Spleen (tissue), 11 donors: ENCODE measurements at regions not wholly inside any gene's neighbourhood (a gene's known extent, or its start where the extent isn't known, plus 50 kb on each side); places are given as distances from the start of the nearest gene placed in this dataset.
A peak's percentile ranks its signal among the peaks of the same experiment; 100 is the strongest.

ENCODE experiments used
- DNase-seq: peaks from one replicate; pipeline ENCODE4 v3.0.0-alpha.2; 2020
- H3K27ac ChIP-seq, 8 donors: fragments of 200-600 bp; sonication (generic) in 7 of 8; 1 replicate in 4 of 8; 2 replicates in 4 of 8; pipeline versions ENCODE4 v1.5.0 to v1.8.0; 2016 to 2021; ENCODE audit warnings: inconsistent platforms in 4 of 8, mild to moderate bottlenecking in 4 of 8, moderate library complexity in 1 of 8
- H3K27me3 ChIP-seq, 7 donors: fragments of 200-600 bp; sonication (generic) in 6 of 7; replicated peaks in 1 of 7; 1 replicate in 4 of 7; 2 replicates in 3 of 7; pipeline versions ENCODE4 v1.5.0 to v1.8.0; 2016 to 2021; ENCODE audit warnings: inconsistent platforms in 3 of 7, mild to moderate bottlenecking in 1 of 7
- H3K36me3 ChIP-seq, 6 donors: fragments of 200-600 bp; sonication (generic) in 5 of 6; 1 replicate in 4 of 6; 2 replicates in 2 of 6; pipeline versions ENCODE4 v1.5.0 to v1.8.0; 2016 to 2021; ENCODE audit warnings: inconsistent platforms in 2 of 6
- H3K4me1 ChIP-seq, 6 donors: fragments of 200-600 bp; sonication (generic) in 5 of 6; 1 replicate in 3 of 6; 2 replicates in 3 of 6; pipeline versions ENCODE4 v1.5.0 to v1.8.0; 2016 to 2021; ENCODE audit warnings: inconsistent platforms in 3 of 6
- H3K4me3 ChIP-seq, 8 donors: fragments of 200-600 bp; sonication (generic) in 7 of 8; 1 replicate in 4 of 8; 2 replicates in 4 of 8; pipeline versions ENCODE4 v1.5.0 to v1.8.0; 2016 to 2021; ENCODE audit warnings: inconsistent platforms in 4 of 8, mild to moderate bottlenecking in 4 of 8, moderate library complexity in 2 of 8
- H3K9me3 ChIP-seq, 8 donors: fragments of 200-600 bp; sonication (generic) in 7 of 8; 1 replicate in 4 of 8; 2 replicates in 4 of 8; pipeline versions ENCODE4 v1.5.0 to v1.8.0; 2016 to 2021; ENCODE audit warnings: inconsistent platforms in 4 of 8
- CTCF ChIP-seq, 11 experiments: fragments of 200-600 bp in 7 of 11; fragments of 450-650 bp in 4 of 11; sonication (generic) in 4 of 11; IDR thresholded peaks in 8 of 11; conservative IDR thresholded peaks in 3 of 11; 1 replicate in 7 of 11; 2 replicates in 4 of 11; pipeline versions ENCODE4 v1.4.0 to v1.8.0; 2016 to 2021; ENCODE audit warnings: antibody characterized with exemption in 11 of 11, inconsistent platforms in 4 of 11, mild to moderate bottlenecking in 1 of 11
- POLR2A ChIP-seq, 3 donors: fragments of 450-650 bp; IDR thresholded peaks; one replicate each; pipeline ENCODE4 v1.5.1; 2017; ENCODE audit warnings: antibody characterized with exemption in 3 of 3, mild to moderate bottlenecking in 1 of 3
- POLR2AphosphoS5 ChIP-seq, 3 donors: sonication (generic); formaldehyde crosslinking; IDR thresholded peaks; one replicate each; pipeline ENCODE4 v1.5.1; 2017; ENCODE audit warnings: antibody characterized with exemption in 3 of 3
- WGBS, 5 donors: extraction: QIAGEN DNeasy Blood & Tissue Kit in 3 of 5; methylation state at CpG; one replicate each; pipeline versions ENCODE4 v1.1.5 to v1.1.7; 2013 to 2018; 5-methylcytosine and 5-hydroxymethylcytosine counted together
- intact Hi-C: fragments of 100-400 bp; cut with DNase I; formaldehyde crosslinking; loops from one replicate; pipeline ENCODE4 v1.15.0; 2023; ENCODE audit warnings: low total_unique reads
- donor health status: healthy with polysubstance abuse.
- donor health status: DM: no; HTN: no; CAD: no; lungs with moderate emphysema.
- donor health status: DM: no; HTN: no; CAD: no.
- donor health status: Bipolar disorder and iron deficiency.
- donor health status: healthy.
- donor health status: DM: no; HTN: no; CAD: no.
- donor health status: DM: yes; HTN: yes; CAD: no.

- no peaks in the 10 kb centered on the region for H3K36me3 ChIP-seq
- 78 to 90% (median 85%) methylated on average over 4 of the region's 4 CpGs for WGBS, 5 donors
Observed at GRCh38 chr12:89139390-89139789, 212.9 kb downstream of the DUSP6 start.

GRCh38 chr12:89138048-89138852 is 214.1 kb downstream of the DUSP6 start:
- TF ChIP-seq POLR2AphosphoS5 (IDR thresholded peaks at IDR 0.05) = no peak
- no peak for TF ChIP-seq CTCF (IDR thresholded peaks at IDR 0.05 in 8 of 11, conservative IDR thresholded peaks at IDR 0.05 in 3 of 11)
- no peak for TF ChIP-seq POLR2A (IDR thresholded peaks at IDR 0.05)
- DNase-seq = no peak
- H3K4me3 ChIP-seq = no peak overlapping the region

More at GRCh38 chr12:89139390-89139789, 212.9 kb downstream of the DUSP6 start:
- H3K4me3 ChIP-seq = no peak overlapping the region
- H3K27ac ChIP-seq = no peak overlapping the region
- TF ChIP-seq CTCF (IDR thresholded peaks at IDR 0.05 in 8 of 11, conservative IDR thresholded peaks at IDR 0.05 in 3 of 11) (no peak), POLR2A (IDR thresholded peaks at IDR 0.05) (no peak), POLR2AphosphoS5 (IDR thresholded peaks at IDR 0.05) (no peak)
- no peaks in the 10 kb centered on the region for H3K27me3 ChIP-seq
- no peaks in the 10 kb centered on the region for H3K4me1 ChIP-seq
- H3K9me3 ChIP-seq = no peaks in the 10 kb centered on the region
- no peak for DNase-seq
- intact Hi-C loops = no loop called here

GRCh38 chr12:89135976-89136634 is 216.2 kb downstream of the DUSP6 start:
- intact Hi-C loops = no loop called here
- no peak for TF ChIP-seq CTCF (IDR thresholded peaks at IDR 0.05 in 8 of 11, conservative IDR thresholded peaks at IDR 0.05 in 3 of 11)
- TF ChIP-seq POLR2A (IDR thresholded peaks at IDR 0.05) = no peak
- no peak for TF ChIP-seq POLR2AphosphoS5 (IDR thresholded peaks at IDR 0.05)

More at GRCh38 chr12:89138048-89138852, 214.1 kb downstream of the DUSP6 start:
- H3K27ac ChIP-seq = no peak overlapping the region
- intact Hi-C loops = no loop called here
- no peaks in the 10 kb centered on the region for H3K4me1 ChIP-seq
- H3K9me3 ChIP-seq = no peaks in the 10 kb centered on the region
- no peaks in the 10 kb centered on the region for H3K27me3 ChIP-seq
- no peaks in the 10 kb centered on the region for H3K36me3 ChIP-seq

GRCh38 chr12:89134213-89134770 is 218.0 kb downstream of the DUSP6 start:
- WGBS, 5 donors = 81 to 87% (median 82%) methylated on average over 3 of the region's 3 CpGs
- no peaks in the 10 kb centered on the region for H3K36me3 ChIP-seq
- DNase-seq = no peak
- intact Hi-C loops = no loop called here
- H3K27ac ChIP-seq = peak overlapping the region in 4 of 8 donors; percentile 12 to 32 (median 16)
- H3K4me3 ChIP-seq = no peak overlapping the region
- TF ChIP-seq POLR2AphosphoS5 (IDR thresholded peaks at IDR 0.05) (no peak), CTCF (IDR thresholded peaks at IDR 0.05 in 8 of 11, conservative IDR thresholded peaks at IDR 0.05 in 3 of 11) (no peak), POLR2A (IDR thresholded peaks at IDR 0.05) (no peak)
- H3K4me1 ChIP-seq = no peaks in the 10 kb centered on the region
- H3K9me3 ChIP-seq = no peaks in the 10 kb centered on the region
- no peaks in the 10 kb centered on the region for H3K27me3 ChIP-seq

More at GRCh38 chr12:89135976-89136634, 216.2 kb downstream of the DUSP6 start:
- Histone ChIP-seq H3K9me3 (no peaks in the 10 kb centered on the region), H3K4me3 (no peak overlapping the region), H3K4me1 (no peaks in the 10 kb centered on the region), H3K36me3 (no peaks in the 10 kb centered on the region), H3K27ac (no peak overlapping the region), H3K27me3 (no peaks in the 10 kb centered on the region)
- no peak for DNase-seq
